ENCODE measurements at regions not wholly inside any gene's neighbourhood (a gene's known extent, or its start where the extent isn't known, plus 50 kb on each side); places are given as distances from the start of the nearest gene placed in this dataset.
"Not testable (repeated sequence)": the region's sequence is repeated elsewhere in the genome, so short reads cannot be mapped to it uniquely, and the experiment has no call there.

GRCh38 chr2:65580824-65581223, 148.4 kb upstream of the SPRED2 start:
- no peak for DNase-seq

- DNase-seq, result no peak
Observed at GRCh38 chr2:65579506-65580235, 147.3 kb upstream of the SPRED2 start.

GRCh38 chr2:65577654-65578053, 145.3 kb upstream of the SPRED2 start:
- no peak for DNase-seq

GRCh38 chr2:65576861-65577601, 144.6 kb upstream of the SPRED2 start:
- DNase-seq, result no peak

- no peak for DNase-seq
Observed at GRCh38 chr2:65576278-65576677, 143.9 kb upstream of the SPRED2 start.

- no peak for DNase-seq
Observed at GRCh38 chr2:65574993-65575392, 142.6 kb upstream of the SPRED2 start.

GRCh38 chr2:65568656-65569440, 136.4 kb upstream of the SPRED2 start:
- not testable (repeated sequence) for DNase-seq

GRCh38 chr2:65566617-65567016, 134.2 kb upstream of the SPRED2 start:
- DNase-seq, result no peak

- DNase-seq, result no peak
Observed at GRCh38 chr2:65565681-65566080, 133.3 kb upstream of the SPRED2 start.

- DNase-seq, result no peak
Observed at GRCh38 chr2:65564299-65564698, 131.9 kb upstream of the SPRED2 start.

GRCh38 chr2:65562890-65563289, 130.5 kb upstream of the SPRED2 start:
- no peak for DNase-seq

GRCh38 chr2:65558743-65559142, 126.3 kb upstream of the SPRED2 start:
- DNase-seq, result no peak

GRCh38 chr2:65557616-65558573, 125.5 kb upstream of the SPRED2 start:
- DNase-seq, result no peak

GRCh38 chr2:65554765-65555591, 122.6 kb upstream of the SPRED2 start:
- DNase-seq, result no peak

- DNase-seq, result no peak
Observed at GRCh38 chr2:65553504-65554074, 121.2 kb upstream of the SPRED2 start.

- no peak for DNase-seq
Observed at GRCh38 chr2:65551528-65551927, 119.1 kb upstream of the SPRED2 start.

GRCh38 chr2:65550246-65550645, 117.8 kb upstream of the SPRED2 start:
- no peak for DNase-seq

- no peak for DNase-seq
Observed at GRCh38 chr2:65549631-65550030, 117.2 kb upstream of the SPRED2 start.

GRCh38 chr2:65549257-65549627, 116.8 kb upstream of the SPRED2 start:
- DNase-seq, result no peak

- no peak for DNase-seq
Observed at GRCh38 chr2:65548576-65549256, 116.3 kb upstream of the SPRED2 start.

GRCh38 chr2:65548064-65548463, 115.7 kb upstream of the SPRED2 start:
- DNase-seq, result no peak
